ENCODE measurements at regions not wholly inside any gene's neighbourhood (a gene's known extent, or its start where the extent isn't known, plus 50 kb on each side); places are given as distances from the start of the nearest gene placed in this dataset.

GRCh38 chr4:110260299-110260698, 61.9 kb upstream of the ELOVL6 start:
- no peak overlapping the region for H2BK15ac ChIP-seq (ENCODE audit: low read depth, low read length)
- Mint-ChIP-seq H3K36me3 (ENCODE audit: insufficient read depth in 1 of 3, low read depth in 3 of 3) (no peaks in the 10 kb centered on the region), H3K4me1 (no peaks in the 10 kb centered on the region), H3K9me3 (no peaks in the 10 kb centered on the region; a peak in 1 of 5 replicates), H3K27ac (no peak overlapping the region), H3K27me3 (ENCODE audit: low read depth) (no peaks in the 10 kb centered on the region; the same call in 1 of the 2 replicates), H3K4me3 (no peak overlapping the region)
- H3K9me3 ChIP-seq (ENCODE audit: control insufficient read depth, low read depth, low read length) = no peaks in the 10 kb centered on the region
- no peak for TF ChIP-seq CTCF (conservative IDR thresholded peaks at IDR 0.05)
- H2BK120ac ChIP-seq (ENCODE audit: low read depth, low read length, poor library complexity, severe bottlenecking) = no peak overlapping the region
- no peak overlapping the region for H2BK20ac ChIP-seq (ENCODE audit: low read depth, low read length, poor library complexity, severe bottlenecking)
- no peak overlapping the region for H3K4ac ChIP-seq (ENCODE audit: low read depth, low read length)
- H4K91ac ChIP-seq (ENCODE audit: insufficient read length, low read depth, low read length) = no peak overlapping the region
- no peaks in the 10 kb centered on the region for H3K79me1 ChIP-seq (ENCODE audit: insufficient read depth, low read depth, low read length, poor library complexity, severe bottlenecking)
- no peak overlapping the region for H2BK12ac ChIP-seq (ENCODE audit: insufficient read length, low read depth, low read length)
- no peaks in the 10 kb centered on the region for H3K23me2 ChIP-seq (ENCODE audit: insufficient read length, low read depth, low read length, poor library complexity, severe bottlenecking)
- H3K4me1 ChIP-seq (ENCODE audit: insufficient read depth, low read length) = no peaks in the 10 kb centered on the region
- H3K79me2 ChIP-seq (ENCODE audit: insufficient read depth, low read length) = no peaks in the 10 kb centered on the region
- H4K20me1 ChIP-seq (ENCODE audit: control insufficient read depth, insufficient read depth, insufficient read length) = no peaks in the 10 kb centered on the region
- no peak overlapping the region for H3K4me2 ChIP-seq (ENCODE audit: insufficient read depth, insufficient read length, low read length)
- no peak overlapping the region for H3K14ac ChIP-seq (ENCODE audit: insufficient read depth, low read length)
- H3K23ac ChIP-seq (ENCODE audit: insufficient read length, low read depth, low read length) = no peak overlapping the region
- H4K5ac ChIP-seq (ENCODE audit: insufficient read length, low read depth, low read length) = no peak overlapping the region
- H3K56ac ChIP-seq (ENCODE audit: insufficient read length, low read depth, low read length) = no peak overlapping the region
- H4K8ac ChIP-seq (replicated peaks; ENCODE audit: insufficient read length, low read depth, low read length) = no peak overlapping the region
- no peak for DNase-seq
- no peak overlapping the region for H3T11ph ChIP-seq (ENCODE audit: low read length)
- no peak overlapping the region for H3K18ac ChIP-seq (ENCODE audit: insufficient read length, low read depth, low read length)
- no peak overlapping the region for H2BK5ac ChIP-seq (ENCODE audit: insufficient read length, low read length)
- H3K9ac ChIP-seq (ENCODE audit: extremely low read depth, insufficient read length, low read length) = no peak overlapping the region
- no peak overlapping the region for H2AFZ ChIP-seq (ENCODE audit: low read length)
- H2AK5ac ChIP-seq (ENCODE audit: insufficient read length, low read length) = no peak overlapping the region
- no CpG with 5 or more reads among the region's 4 CpGs for WGBS (ENCODE audit: extremely low coverage, insufficient read length, low lambda C conversion rate)
- H3K27ac ChIP-seq (ENCODE audit: insufficient read length, low read depth, low read length) = no peak overlapping the region
- no peaks in the 10 kb centered on the region for H3K27me3 ChIP-seq (ENCODE audit: insufficient read depth, low read length)

All from H9 (cell line).